ENCODE measurements at regions not wholly inside any gene's neighbourhood (a gene's known extent, or its start where the extent isn't known, plus 50 kb on each side); places are given as distances from the start of the nearest gene placed in this dataset.

DNA sequence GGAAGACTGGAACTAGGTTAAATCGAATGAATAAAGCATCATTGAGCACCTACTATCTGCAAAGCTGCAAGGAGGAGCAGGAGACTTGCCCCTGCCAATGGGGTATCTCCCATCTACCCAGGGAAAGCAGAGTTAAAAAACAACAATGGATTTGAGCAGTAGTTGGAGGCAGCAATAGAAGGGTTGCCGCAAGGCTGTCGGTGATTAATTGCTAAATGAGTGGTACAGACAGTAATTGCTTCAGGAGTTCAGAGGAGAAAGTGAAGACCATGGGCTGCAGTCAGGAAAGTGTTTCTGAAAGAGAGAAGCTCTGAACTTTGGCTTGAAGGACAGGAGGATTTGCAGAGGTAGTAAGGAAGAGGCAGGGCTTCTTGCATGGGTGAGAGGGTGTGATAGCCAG lies 152.9 kb downstream of the ACTL8 start:
- DNase-seq, result no peak

DNA sequence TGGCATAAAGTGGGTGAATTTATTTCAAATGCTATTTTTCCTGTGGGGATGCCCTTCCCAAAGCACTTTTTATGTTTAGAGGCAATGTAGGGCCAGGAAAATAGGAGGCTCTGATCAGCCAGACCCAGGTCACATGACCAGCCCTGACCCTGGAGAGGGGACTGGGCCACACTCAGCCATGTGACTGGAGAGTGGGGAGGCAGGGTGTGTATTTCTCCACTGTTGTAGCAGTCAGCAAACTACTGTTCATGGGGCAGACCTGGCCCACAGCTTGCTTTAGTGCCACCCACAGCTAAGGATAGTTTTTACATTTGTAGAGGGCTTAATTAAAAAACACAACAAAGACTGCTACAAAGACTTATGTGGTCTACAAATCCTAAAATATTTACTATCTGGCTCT lies 153.8 kb downstream of the ACTL8 start:
- no peak for DNase-seq

DNA sequence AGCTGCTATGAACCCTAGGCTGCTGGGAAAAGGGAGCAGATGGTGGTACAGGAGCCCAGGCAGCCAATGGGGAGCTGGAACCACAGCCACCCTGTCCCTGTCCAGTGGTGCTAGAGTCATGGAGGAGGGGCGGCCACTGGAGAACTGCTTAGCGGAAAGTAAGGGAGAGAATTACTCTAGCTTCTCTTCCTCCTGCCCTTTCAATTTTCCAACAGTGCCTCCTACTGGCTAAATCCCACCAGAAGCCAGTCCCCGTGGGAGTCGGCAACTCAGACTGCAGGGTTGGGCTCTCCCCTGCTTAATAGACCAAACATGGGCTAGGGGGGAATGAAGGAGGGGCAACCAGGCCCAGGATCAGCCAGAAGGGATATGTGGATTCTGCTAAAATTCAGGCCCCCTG lies 154.5 kb downstream of the ACTL8 start:
- DNase-seq, result no peak

DNA sequence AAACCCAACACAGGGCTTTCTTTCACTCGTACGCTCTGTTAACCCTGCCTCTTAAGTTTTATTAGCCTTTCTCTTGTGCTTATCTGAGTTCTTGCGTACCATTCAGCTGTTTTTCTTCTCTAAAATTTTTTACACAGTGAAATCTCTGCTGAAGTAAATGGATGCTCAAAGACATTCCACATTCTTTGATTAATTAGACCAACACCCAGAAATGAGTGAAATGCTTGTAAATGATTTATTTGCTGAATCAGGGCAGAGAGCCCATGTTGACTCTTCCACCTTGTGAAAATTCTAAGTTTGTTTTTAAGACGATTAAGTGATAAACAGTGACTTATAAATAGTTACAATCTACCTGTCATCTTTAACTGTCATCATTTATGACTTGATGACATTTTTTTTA lies 156.7 kb downstream of the ACTL8 start:
- no peak for DNase-seq

DNA sequence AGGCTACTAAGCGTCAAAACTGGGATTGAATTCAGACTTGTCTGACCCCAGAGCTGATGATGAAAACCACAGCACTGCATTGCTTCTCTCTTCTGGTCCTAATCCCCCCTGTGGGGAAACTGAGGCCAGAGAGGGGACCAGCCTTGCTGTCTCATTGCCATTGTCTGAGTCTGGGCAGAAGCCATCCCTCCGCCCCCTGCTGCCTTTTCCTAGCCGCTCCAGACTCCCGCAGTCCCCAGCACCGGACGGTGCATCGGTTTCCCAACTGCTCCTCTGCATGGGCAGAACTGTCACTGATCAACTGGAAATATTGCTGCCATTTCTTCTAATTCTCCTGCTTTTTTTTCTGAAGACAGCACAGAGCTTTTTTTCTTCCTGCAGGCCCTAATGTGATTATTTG lies 157.4 kb downstream of the ACTL8 start:
- no peak for DNase-seq

DNA sequence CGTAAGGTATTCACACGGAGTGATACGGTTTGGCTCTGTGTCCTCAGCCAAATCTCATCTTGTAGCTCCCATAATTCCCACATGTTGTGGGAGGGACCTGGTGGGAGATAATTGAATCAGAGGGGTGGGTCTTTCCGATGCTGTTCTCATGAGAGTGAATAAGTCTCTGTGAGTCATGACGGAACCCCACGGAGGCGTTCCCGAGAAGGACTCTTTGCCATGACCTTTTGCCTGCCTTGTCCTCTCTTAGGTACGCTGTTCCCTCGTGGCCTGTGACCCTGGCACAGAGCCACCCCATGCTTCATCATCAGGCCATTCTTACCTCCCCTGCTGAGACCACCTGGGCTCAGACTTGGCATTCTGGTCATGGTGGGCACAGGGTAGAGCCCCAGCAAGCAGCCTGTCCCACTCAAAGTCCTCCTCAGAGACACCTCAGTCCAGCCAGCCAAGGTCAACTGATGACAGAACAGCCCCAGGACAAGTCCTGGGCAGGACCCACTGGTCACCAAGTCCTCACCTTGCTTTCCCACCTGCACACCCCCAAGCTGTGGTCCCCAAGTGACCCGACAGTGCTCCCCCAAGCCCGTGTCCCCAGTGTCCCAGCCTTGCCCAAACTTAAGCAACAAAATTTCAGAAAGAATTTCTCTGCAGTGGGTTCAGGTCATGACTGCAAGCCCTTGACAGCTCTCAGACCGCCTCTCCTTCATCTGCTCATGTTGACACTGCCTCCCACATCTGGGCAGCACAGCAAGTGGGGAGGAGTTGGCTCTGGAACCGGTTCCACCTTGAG lies 158.4 kb downstream of the ACTL8 start:
- DNase-seq, result no peak

DNA sequence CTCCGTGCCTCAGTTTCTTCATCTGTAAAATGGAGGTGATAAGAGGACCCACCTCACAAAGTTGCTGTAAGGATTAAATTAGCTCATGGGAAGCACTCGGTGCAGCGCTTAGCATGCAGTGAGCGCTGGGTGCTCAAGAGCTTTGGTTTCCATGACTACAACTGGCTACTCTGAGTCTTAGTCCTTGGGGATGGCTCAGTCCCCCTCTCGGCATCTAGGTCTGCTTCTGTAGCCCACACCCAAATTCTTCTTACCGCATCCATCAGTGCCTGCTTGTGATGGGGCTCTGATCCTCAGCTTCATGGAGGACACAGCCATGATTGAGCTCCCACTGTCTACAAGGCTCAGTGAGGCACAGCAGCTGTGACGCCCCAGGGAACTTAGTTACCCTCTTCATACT lies 159.0 kb downstream of the ACTL8 start:
- DNase-seq, result no peak

DNA sequence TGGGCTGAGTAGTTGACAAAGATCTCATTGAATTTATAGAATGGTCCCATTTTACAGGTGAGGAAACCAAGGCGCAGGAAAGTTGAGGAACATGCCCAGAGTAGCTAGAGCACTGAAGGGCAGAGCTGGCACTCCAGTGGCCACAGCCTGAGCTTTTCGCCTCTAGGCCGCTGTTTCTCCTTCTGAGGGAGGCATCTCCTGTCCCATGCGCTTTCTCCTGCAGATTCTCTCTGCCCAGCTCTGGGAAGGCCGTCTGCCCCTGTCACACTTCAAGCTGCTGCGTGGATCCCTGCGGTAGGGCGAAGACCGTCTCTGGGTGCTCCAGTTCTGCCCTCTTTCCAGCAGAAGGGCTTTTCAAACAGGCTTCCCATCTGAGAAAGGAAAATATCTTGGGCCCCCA lies 159.9 kb downstream of the ACTL8 start:
- DNase-seq, result no peak

DNA sequence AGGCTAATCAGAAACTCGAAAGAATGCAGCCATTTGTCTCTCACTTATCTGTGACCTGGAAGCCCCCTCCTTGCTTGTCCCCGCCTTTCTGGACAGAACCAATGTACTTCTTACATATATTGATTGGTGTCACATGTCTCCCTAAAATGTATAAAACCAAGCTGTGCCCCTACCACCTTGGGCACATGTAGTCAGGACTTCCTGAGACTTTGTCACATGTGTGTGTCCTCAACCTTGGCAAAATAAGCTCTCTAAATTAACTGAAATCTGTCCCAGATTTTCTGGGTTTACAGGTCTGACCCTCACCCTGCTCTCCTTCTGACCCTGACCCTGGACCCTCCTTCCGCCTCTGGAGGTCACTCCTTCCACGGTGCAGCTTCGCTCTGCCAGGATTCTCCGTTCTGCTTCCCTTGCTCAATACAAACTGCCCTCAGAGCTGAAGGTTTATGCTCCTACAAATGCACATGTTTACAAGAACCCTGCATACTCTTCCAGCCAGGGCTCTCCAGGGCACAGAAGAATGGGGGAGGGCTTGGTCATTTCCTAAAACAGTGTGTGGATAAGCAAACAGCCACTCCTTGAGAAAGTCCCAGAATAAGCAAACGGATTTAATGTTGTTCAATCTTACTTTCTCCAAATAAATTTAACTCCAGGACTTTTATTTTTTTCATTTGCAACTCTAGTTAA lies 160.5 kb downstream of the ACTL8 start:
- DNase-seq, result no peak

DNA sequence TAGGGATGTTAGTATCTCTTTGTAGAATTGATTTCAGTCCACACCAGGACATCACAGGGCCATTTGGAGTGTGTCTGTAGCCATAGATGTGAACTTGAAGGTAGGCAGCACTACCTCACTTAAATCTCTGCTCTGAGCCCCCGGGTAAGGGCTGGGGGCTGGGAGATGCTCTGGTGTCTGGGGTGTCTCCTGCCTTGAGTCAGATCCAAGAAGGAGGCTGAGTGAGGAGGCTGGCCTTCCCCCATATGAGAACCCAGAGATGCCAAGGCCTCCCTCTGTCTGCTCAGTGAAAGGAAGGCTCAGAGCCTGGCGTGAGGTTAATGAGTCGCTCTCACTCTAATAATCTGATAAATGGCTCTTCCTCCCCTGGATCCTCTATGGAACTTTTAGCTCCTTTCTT lies 161.6 kb downstream of the ACTL8 start:
- DNase-seq, result no peak

DNA sequence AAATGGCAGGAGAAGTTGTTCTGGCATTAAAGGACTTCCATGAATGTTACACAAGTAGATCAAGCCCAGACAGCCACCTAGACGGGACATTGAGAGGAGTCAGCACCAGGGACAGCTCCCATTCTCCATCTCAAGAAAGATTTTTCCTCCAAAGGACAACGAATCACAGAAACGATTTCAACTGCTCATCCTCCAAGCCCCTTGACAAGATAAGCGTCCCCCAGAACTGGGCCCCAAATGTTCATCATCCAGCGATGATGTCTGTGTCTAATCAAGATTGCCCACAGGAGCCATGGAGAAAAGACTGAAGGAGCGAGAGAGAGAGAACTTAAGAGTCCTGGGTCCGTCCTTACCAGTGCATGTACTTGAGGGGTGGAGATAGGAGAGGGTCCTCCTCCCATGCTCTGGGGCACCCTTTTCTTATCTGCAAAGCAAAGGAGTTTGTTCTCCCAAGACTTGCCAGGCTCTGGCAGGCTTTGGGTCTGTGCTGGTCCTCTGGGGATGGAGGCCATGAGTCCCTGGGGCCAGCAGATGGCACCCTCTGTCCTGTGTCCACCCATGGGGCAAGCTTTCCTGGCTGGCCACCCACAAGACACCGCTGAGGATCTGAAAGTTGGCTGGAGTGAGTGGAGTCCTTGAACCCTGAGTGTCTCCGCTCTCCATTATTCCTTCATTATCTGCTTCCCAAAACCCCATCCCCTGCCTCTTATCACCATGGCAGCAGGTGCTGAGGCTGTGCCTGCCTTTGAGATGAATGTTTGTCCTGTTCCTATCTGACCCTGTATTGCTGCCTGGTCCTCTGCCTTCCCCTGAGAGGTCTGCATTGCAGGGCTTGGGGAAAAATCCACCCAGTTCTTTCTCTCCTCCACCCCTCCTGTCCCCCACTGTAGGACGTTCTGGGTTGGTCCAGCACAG lies 164.6 kb downstream of the ACTL8 start:
- no peak for DNase-seq

DNA sequence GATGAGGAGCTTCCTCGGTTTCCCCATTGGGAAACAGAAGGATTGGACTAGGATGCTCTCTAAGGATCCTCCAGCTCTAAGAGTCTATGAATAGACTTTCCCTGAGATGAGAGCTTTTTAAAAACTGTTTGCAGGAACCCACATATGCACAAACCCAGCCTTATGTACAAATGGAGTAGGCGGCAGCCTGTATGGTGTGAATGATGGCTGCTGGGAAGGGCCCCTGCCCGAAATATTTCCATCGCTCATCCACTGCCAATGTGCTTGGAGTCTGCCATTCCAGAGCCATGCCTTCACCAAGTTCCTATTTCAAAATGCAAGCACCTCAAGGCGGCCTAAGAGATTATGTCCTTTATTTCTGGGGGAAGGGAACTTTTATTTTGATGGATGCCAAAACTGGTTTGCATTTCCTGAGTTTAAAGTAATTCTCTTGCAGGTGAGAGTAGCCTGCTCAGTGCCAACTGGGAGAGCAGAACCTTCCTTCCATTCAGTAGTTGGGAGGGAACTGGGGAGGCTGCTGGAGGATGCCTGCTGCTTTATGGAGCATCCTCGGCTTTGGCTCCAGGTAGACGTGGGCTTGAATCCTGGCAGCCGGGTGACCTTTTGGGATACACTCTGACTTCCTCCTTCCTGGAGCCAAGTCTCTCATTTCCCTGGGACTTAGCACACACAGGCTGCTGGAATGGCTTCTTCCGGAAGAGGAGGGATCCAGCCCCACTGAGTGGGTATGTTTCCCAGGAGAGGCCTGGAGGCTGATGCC lies 165.9 kb downstream of the ACTL8 start:
- DNase-seq, result no peak

DNA sequence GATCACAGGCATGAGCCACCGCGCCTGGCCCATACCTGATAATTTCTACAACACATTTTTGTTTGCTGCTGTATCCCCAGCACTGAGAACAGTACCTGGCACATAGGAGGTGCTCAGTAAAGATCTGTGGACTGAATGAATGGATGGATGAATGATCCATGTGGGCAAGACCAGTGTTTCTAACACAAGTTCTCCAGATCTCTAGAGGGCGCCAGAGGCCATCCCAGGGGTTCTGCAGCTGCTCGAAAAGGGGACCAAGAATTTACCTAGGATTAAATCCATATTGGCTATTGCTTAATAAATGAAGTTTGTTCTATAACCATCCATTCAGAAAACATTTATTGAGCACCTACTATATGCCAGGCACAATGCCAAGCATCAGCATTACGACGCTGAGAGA lies 167.7 kb downstream of the ACTL8 start:
- DNase-seq, result peak; percentile 16

DNA sequence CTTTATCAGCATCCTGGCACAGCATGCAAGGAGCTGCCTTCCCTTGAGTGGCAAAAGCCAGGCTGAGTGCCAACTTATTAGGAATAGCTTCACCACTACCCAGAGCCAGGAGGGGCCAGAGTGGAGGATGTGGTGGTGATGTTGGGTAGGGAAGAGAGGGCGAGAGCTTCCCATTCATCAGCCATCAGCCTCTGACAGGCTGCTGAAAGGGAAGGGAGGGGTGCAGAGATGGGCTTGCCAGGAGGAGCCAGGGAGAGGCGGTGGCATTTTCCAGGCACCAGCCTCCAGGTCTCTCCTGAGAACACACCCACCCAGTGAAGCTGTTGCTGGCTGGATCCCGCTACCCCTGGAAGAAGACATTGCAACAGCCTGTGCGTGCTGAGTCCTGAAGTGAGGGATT lies 168.5 kb downstream of the ACTL8 start:
- DNase-seq, result peak; percentile 41

DNA sequence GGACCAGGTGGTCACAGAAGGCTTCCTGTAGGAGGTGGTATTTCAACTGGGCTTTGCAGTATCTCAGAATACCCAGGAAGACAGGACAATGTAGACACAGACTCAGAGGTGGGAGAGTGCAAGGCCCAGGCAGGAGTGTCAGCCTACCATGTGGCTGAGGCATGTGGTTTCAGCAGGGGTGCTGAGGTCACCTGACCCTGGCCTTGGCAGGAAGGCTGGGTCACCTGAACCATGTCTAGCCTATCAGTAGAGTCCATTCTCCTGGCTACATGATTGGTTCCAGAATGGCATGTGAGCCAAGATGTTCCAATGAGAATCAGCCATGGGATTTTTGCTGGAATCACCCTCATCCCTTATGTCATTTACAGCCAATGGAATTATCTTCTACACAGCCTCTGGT lies 169.4 kb downstream of the ACTL8 start:
- no peak for DNase-seq

DNA sequence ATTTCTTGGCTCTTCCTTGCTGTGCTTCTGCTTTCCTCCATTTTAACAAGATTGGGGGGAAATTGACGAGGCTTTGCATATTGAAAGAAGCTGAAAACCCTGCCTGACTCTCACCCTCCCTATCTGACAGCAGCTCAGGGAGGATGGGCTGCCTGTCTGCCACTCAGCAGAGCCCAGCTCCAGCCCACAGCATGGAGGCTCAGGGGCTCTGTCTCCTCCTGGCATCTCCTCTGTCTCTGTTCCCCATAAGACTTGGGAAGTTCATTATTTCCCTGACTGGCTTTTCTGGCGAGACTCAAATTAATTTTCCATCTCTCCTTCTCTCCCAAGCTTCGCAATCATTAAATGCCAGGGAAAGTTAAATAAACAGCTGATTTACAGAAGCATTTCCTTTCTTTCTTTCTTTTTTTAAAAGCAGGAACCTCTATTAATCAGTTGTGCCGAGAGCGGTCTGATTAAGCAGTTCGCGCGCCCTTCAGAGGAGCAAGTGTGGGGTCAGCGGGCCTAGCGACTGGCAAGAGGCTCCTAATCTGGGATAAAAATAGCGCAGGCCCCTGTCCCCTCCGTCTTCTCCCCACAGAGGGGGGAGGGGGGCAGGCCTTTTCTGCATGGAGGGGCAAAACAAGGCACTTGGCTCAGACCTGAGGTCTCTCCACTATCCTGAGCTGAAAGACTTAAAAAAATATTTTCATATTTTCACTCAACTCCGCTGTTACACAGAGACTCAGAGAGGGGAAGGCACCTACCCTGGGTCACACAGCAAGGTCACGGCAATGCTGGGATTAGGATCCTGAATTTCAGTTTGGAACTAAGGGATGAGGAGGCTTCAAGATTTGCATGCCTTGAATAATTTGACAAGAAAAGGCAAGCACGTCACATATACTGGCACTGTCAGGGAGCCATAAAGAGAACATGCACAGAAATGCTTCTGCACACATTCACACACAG lies 170.4 kb downstream of the ACTL8 start:
- no peak for DNase-seq

DNA sequence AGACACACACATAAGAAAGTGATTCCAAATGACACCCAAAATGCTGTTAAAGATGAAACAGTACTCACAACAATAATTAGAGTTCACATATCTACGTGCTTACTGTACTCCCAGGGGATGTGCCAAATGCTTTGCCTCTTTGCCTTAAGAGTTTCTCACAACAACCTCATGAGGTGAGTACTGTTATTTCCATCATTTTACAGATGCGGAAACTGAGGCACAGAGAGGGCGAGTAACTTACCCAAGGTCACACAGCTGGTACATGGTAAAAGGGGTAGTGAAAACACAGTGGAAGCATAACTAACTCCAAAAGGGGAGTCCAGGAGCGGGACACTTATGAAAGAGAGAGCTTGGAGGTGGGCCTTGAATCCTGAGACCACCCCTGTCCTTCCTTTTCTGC lies 171.8 kb downstream of the ACTL8 start:
- DNase-seq, result no peak

DNA sequence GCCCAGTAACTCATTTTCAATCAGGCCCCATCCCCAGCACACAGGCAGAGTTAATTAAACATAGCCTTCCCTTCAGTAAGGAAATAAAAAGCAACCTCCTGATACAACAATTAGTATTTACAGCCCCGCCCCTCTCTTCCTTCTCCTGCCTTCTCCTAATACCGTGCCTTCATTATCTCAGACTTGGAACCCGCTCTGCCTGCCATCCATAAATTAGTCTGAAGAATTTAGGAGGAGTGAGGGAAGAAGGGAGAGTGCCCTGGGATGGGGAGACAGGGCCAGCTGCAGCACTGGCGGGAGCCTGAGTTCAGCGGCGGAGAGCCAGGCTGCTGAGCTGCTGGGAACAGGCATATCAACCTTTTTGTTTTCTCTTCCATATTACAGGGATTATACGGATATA lies 172.8 kb downstream of the ACTL8 start:
- DNase-seq, result no peak

DNA sequence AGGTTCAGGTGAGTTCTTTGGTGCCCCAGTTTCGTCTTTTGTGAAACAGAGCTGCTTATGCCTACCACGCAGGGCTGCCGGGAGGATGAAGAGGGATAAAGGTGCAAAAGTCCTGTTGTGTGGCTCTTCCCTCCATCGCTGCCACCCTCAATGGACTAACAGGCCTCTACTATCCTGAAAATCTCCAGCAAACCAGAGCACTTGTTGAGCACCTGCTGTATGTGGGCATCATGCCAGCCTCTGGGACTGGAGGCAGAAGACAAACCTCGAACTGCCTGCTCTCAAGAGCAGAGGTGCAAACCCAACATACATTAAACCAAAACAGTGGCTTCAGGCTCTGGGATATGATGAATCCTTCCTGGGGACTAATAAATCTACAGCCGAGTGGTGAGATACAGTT lies 174.1 kb downstream of the ACTL8 start:
- DNase-seq, result no peak

DNA sequence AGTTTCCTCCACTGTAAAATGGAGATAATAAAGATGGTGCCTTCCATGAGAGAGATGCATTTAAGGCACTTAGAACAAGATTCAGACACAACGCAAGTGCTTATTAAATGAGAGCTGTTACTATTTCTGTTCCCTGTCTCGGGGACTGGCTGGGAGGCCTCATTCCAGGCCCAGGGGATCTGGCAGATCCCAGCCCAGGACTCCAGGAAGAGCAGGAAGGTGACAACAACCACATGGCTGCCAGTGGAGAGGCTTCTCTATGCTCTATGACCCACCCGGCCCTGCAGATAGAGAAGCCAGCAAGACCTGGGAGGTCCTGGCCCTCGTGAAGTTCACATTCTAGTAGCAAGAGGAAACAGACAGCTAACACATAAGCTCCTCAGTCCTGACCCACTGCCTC lies 175.5 kb downstream of the ACTL8 start:
- no peak for DNase-seq

DNA sequence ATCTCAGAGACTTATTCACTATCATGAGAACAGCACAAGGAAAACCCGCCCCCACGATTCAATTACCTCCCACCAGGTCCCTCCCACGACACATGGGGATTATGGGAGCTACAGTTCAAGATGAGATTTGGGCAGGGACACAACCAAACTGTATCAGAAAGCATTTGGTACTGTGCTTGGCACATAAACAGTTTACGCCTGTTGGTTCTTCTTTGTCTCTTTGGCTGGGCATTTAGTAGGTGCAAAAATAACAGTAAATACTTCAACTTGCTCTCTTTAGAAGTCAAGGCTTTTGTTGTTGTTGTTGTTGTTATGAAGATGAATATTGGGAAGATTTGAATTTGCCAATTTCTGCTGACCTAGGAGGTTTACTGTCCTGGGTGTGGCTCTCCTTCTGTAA lies 175.4 kb upstream of the IGSF21 start:
- DNase-seq, result no peak

DNA sequence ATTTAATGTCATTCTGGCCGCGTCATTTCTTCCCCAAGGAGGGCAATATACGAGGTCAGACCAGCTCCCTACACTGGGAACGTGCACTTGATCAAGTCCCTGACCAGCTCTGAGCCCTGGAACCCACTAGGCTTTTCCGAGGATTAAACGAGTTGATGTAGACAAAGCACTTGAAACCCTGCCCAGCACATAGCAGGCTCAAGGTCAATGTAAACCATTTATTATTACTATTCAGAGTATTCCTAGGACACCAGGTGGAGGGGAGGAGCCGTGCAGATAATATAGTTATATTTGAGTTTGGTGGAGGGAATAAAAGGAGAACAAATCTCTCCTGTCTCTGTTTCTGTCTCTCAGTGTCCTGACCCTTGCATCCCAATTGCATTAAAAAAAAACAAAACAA lies 174.1 kb upstream of the IGSF21 start:
- DNase-seq, result no peak

Data from NCI-H2029 treated with DMSO at 0.1 percent for 48 hours (cell line).